Neural progenitor cell (in vitro differentiated cells): ENCODE measurements at regions not wholly inside any gene's neighbourhood (a gene's known extent, or its start where the extent isn't known, plus 50 kb on each side); places are given as distances from the start of the nearest gene placed in this dataset.

Experiments
- DNase-seq: peaks from one replicate; pipeline ENCODE4 v3.0.0-alpha.2; 2016; ENCODE audit warnings: low spot score
- H2AFZ ChIP-seq: fragments of 200-600 bp; sonication (generic); replicated peaks from 2 replicates; pipeline ENCODE4 v1.6.1; 2016; ENCODE audit warnings: antibody characterized with exemption
- H3F3A ChIP-seq: fragments of 200-600 bp; sonication (generic); 2 replicates; pipeline ENCODE4 v1.6.1; 2016; ENCODE audit warnings: antibody characterized with exemption, low read depth
- H3K27ac ChIP-seq: fragments of 200-600 bp; sonication (generic); 2 replicates; pipeline ENCODE4 v1.5.1; 2016; ENCODE audit warnings: mild to moderate bottlenecking
- H3K27me3 ChIP-seq: fragments of 200-600 bp; sonication (generic); 2 replicates; pipeline ENCODE4 v1.6.1; 2016; ENCODE audit warnings: mild to moderate bottlenecking, moderate library complexity
- H3K36me3 ChIP-seq: fragments of 200-600 bp; sonication (generic); 2 replicates; pipeline ENCODE4 v1.5.1; 2016
- H3K4me1 ChIP-seq: fragments of 200-600 bp; sonication (generic); 2 replicates; pipeline ENCODE4 v1.6.1; 2016; ENCODE audit warnings: mixed run types
- H3K4me2 ChIP-seq: fragments of 200-600 bp; sonication (generic); 2 replicates; pipeline ENCODE4 v1.6.1; 2016
- H3K4me3 ChIP-seq: fragments of 200-600 bp; sonication (generic); 2 replicates; pipeline ENCODE4 v1.5.1; 2016
- H3K79me2 ChIP-seq: fragments of 200-600 bp; sonication (generic); 2 replicates; pipeline ENCODE4 v1.6.1; 2016; ENCODE audit warnings: low read depth
- H3K9ac ChIP-seq: fragments of 200-600 bp; sonication (generic); 2 replicates; pipeline ENCODE4 v1.6.1; 2016
- H3K9me3 ChIP-seq: fragments of 200-600 bp; sonication (generic); 2 replicates; pipeline ENCODE4 v1.5.1; 2016; ENCODE audit warnings: low read depth
- H4K20me1 ChIP-seq: fragments of 200-600 bp; sonication (generic); 2 replicates; pipeline ENCODE4 v1.6.1; 2016; ENCODE audit warnings: low read depth
- H3K27ac Mint-ChIP-seq: 3 replicates; pipeline ENCODE4 v1.8.0; 2021; ENCODE audit warnings: mixed read lengths
- H3K27me3 Mint-ChIP-seq: 2 replicates; pipeline ENCODE4 v1.8.0; 2022; ENCODE audit warnings: low read depth, mild to moderate bottlenecking, inconsistent platforms, moderate library complexity, mixed read lengths; ENCODE audit not compliant: insufficient read depth
- H3K36me3 Mint-ChIP-seq: 3 replicates; pipeline ENCODE4 v1.8.0; 2021; ENCODE audit warnings: mixed read lengths
- H3K4me1 Mint-ChIP-seq: 3 replicates; pipeline ENCODE4 v1.8.0; 2021; ENCODE audit warnings: mixed read lengths
- H3K4me3 Mint-ChIP-seq: 3 replicates; pipeline ENCODE4 v1.8.0; 2021; ENCODE audit warnings: mild to moderate bottlenecking, moderate library complexity, mixed read lengths
- H3K9me3 Mint-ChIP-seq: 3 replicates; pipeline ENCODE4 v1.8.0; 2020; ENCODE audit warnings: mixed read lengths
- CTCF ChIP-seq: fragments of 200-600 bp; sonication (generic); IDR thresholded peaks from 2 replicates; pipeline ENCODE4 v1.5.1; 2017; ENCODE audit warnings: antibody characterized with exemption, mild to moderate bottlenecking
- EZH2 ChIP-seq: fragments of 200-600 bp; sonication (generic); IDR thresholded peaks from 2 replicates; pipeline ENCODE4 v1.6.1; 2017; ENCODE audit warnings: antibody characterized with exemption, mild to moderate bottlenecking, moderate library complexity
- EZH2phosphoT487 ChIP-seq: fragments of 200-600 bp; sonication (generic); IDR thresholded peaks from 2 replicates; pipeline ENCODE4 v1.6.1; 2017; ENCODE audit warnings: antibody characterized with exemption

GRCh38 chr10:121648059-121648458 is 49.8 kb upstream of the FGFR2 start:
- H3F3A ChIP-seq: no peaks in the 10 kb centered on the region

More at GRCh38 chr10:121648059-121648458, 49.8 kb upstream of the FGFR2 start:
- no peak overlapping the region for H3K4me3 Mint-ChIP-seq
- no peaks in the 10 kb centered on the region for H3K36me3 ChIP-seq
- H3K27ac ChIP-seq: no peak overlapping the region
- no peak overlapping the region for H3K4me3 ChIP-seq
- H3K27ac Mint-ChIP-seq: peak overlapping the region; percentile 37
- no peaks in the 10 kb centered on the region for H3K79me2 ChIP-seq
- no peak overlapping the region for H2AFZ ChIP-seq
- H3K9ac ChIP-seq: no peak overlapping the region
- no peaks in the 10 kb centered on the region for H3K9me3 Mint-ChIP-seq
- DNase-seq: peak; percentile 52
- no peaks in the 10 kb centered on the region for H3K9me3 ChIP-seq
- no peaks in the 10 kb centered on the region for H3K36me3 Mint-ChIP-seq
- H3K4me1 ChIP-seq: peaks cover 10% of the 10 kb centered on the region
- no peak for TF ChIP-seq CTCF
- no peak for TF ChIP-seq EZH2phosphoT487
- no peak for TF ChIP-seq EZH2
- H4K20me1 ChIP-seq: no peaks in the 10 kb centered on the region
- H3K4me1 Mint-ChIP-seq: peaks cover 44% of the 10 kb centered on the region
- peak overlapping the region; percentile 27 for H3K4me2 ChIP-seq
- H3K27me3 Mint-ChIP-seq: peaks cover under 1% of the 10 kb centered on the region
- H3K27me3 ChIP-seq: no peaks in the 10 kb centered on the region
